ENCODE measurements at regions not wholly inside any gene's neighbourhood (a gene's known extent, or its start where the extent isn't known, plus 50 kb on each side); places are given as distances from the start of the nearest gene placed in this dataset.

DNA sequence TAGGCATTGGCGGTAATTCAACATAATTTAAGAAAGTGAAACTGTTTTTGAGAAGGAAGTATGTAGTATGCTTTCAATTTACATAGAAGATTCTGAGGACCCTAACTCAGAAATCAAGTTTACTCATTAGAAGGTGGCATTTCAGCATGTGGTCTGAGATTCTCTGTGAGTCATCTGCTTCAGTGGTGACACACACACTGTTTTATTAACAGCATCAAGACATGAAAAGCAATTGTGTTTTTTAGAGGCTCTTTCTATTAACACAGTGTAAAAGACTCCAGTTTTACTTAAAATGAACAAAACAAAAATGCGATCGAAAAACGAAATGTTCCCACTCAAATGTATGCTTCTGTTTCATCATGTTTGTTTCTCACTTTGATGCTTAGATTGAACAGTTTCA is 802.1 kb upstream of the SLITRK6 start:
- no peak for TF ChIP-seq CTCF (IDR thresholded peaks at IDR 0.05)
- TF ChIP-seq, protein P1, sequence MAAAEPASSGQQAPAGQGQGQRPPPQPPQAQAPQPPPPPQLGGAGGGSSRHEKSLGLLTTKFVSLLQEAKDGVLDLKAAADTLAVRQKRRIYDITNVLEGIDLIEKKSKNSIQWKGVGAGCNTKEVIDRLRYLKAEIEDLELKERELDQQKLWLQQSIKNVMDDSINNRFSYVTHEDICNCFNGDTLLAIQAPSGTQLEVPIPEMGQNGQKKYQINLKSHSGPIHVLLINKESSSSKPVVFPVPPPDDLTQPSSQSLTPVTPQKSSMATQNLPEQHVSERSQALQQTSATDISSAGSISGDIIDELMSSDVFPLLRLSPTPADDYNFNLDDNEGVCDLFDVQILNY (CRISPR knock-in tag; IDR thresholded peaks at IDR 0.05): no peak
- no peak for TF ChIP-seq USF1 (CRISPR knock-in tag; IDR thresholded peaks at IDR 0.05)
- TF ChIP-seq ZBTB43 (CRISPR knock-in tag; IDR thresholded peaks at IDR 0.05): no peak
- no peak for TF ChIP-seq ZNF263 (CRISPR knock-in tag; IDR thresholded peaks at IDR 0.05; ENCODE audit: low read depth)
- no peak for TF ChIP-seq CBFB (CRISPR knock-in tag; IDR thresholded peaks at IDR 0.05; ENCODE audit: low read depth)
- no peak for TF ChIP-seq TEAD4 (CRISPR knock-in tag; IDR thresholded peaks at IDR 0.05)

Measured in WTC11 (cell line).